ENCODE measurements at regions not wholly inside any gene's neighbourhood (a gene's known extent, or its start where the extent isn't known, plus 50 kb on each side); places are given as distances from the start of the nearest gene placed in this dataset.

- Histone ChIP-seq H2AFZ (ENCODE audit: low read length) (no peak overlapping the region), H3F3A (ENCODE audit: insufficient read depth, low read length) (no peaks in the 10 kb centered on the region), H3K36me3 (ENCODE audit: insufficient read depth, low read length) (no peaks in the 10 kb centered on the region), H3K79me2 (ENCODE audit: insufficient read depth, low read length) (no peaks in the 10 kb centered on the region), H3K4me3 (ENCODE audit: low read depth, low read length, poor library complexity, severe bottlenecking) (no peak overlapping the region), H3K9me3 (ENCODE audit: low read length) (no peaks in the 10 kb centered on the region), H3K4me2 (ENCODE audit: low read length) (no peak overlapping the region), H3K9ac (ENCODE audit: low read length) (no peak overlapping the region), H3K4me1 (ENCODE audit: insufficient read depth, low read length, severe bottlenecking) (no peaks in the 10 kb centered on the region), H3K9me2 (ENCODE audit: low read depth, low read length) (no peaks in the 10 kb centered on the region), H3K27ac (ENCODE audit: low read depth, low read length, poor library complexity, severe bottlenecking) (no peak overlapping the region), H3K27me3 (ENCODE audit: insufficient read depth, low read length) (no peaks in the 10 kb centered on the region), H4K20me1 (ENCODE audit: insufficient read depth, low read length) (no peaks in the 10 kb centered on the region)
- TF ChIP-seq EZH2 (IDR thresholded peaks at IDR 0.05; ENCODE audit: borderline replicate concordance, low read length) = no peak
- TF ChIP-seq, protein P1, sequence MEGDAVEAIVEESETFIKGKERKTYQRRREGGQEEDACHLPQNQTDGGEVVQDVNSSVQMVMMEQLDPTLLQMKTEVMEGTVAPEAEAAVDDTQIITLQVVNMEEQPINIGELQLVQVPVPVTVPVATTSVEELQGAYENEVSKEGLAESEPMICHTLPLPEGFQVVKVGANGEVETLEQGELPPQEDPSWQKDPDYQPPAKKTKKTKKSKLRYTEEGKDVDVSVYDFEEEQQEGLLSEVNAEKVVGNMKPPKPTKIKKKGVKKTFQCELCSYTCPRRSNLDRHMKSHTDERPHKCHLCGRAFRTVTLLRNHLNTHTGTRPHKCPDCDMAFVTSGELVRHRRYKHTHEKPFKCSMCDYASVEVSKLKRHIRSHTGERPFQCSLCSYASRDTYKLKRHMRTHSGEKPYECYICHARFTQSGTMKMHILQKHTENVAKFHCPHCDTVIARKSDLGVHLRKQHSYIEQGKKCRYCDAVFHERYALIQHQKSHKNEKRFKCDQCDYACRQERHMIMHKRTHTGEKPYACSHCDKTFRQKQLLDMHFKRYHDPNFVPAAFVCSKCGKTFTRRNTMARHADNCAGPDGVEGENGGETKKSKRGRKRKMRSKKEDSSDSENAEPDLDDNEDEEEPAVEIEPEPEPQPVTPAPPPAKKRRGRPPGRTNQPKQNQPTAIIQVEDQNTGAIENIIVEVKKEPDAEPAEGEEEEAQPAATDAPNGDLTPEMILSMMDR (IDR thresholded peaks at IDR 0.05; ENCODE audit: low read length) = no peak
Observed at GRCh38 chr2:199692489-199692888, 158.5 kb downstream of the FTCDNL1 start.

- no peak overlapping the region for H3K4me3 ChIP-seq (ENCODE audit: low read depth, low read length, poor library complexity, severe bottlenecking)
- no peaks in the 10 kb centered on the region for H3K4me1 ChIP-seq (ENCODE audit: insufficient read depth, low read length, severe bottlenecking)
- H3K27me3 ChIP-seq (ENCODE audit: insufficient read depth, low read length) = no peaks in the 10 kb centered on the region
- H3K9me2 ChIP-seq (ENCODE audit: low read depth, low read length) = no peaks in the 10 kb centered on the region
- H3K36me3 ChIP-seq (ENCODE audit: insufficient read depth, low read length) = no peaks in the 10 kb centered on the region
- no peaks in the 10 kb centered on the region for H4K20me1 ChIP-seq (ENCODE audit: insufficient read depth, low read length)
- no peaks in the 10 kb centered on the region for H3K9me3 ChIP-seq (ENCODE audit: low read length)
- no peaks in the 10 kb centered on the region for H3K79me2 ChIP-seq (ENCODE audit: insufficient read depth, low read length)
- TF ChIP-seq, protein P1 (IDR thresholded peaks at IDR 0.05; ENCODE audit: low read length) = no peak
- H3F3A ChIP-seq (ENCODE audit: insufficient read depth, low read length) = no peaks in the 10 kb centered on the region
- H3K9ac ChIP-seq (ENCODE audit: low read length) = no peak overlapping the region
- no peak overlapping the region for H3K4me2 ChIP-seq (ENCODE audit: low read length)
- H3K27ac ChIP-seq (ENCODE audit: low read depth, low read length, poor library complexity, severe bottlenecking) = no peak overlapping the region
- no peak overlapping the region for H2AFZ ChIP-seq (ENCODE audit: low read length)
Observed at GRCh38 chr2:199690225-199690624, 160.8 kb downstream of the FTCDNL1 start.

- H3K27ac ChIP-seq (ENCODE audit: low read depth, low read length, poor library complexity, severe bottlenecking) = no peak overlapping the region
- H4K20me1 ChIP-seq (ENCODE audit: insufficient read depth, low read length) = no peaks in the 10 kb centered on the region
- no peak overlapping the region for H3K4me3 ChIP-seq (ENCODE audit: low read depth, low read length, poor library complexity, severe bottlenecking)
- no peak for TF ChIP-seq EZH2 (IDR thresholded peaks at IDR 0.05; ENCODE audit: borderline replicate concordance, low read length)
- TF ChIP-seq, protein P1 (IDR thresholded peaks at IDR 0.05; ENCODE audit: low read length) = no peak
- H3K36me3 ChIP-seq (ENCODE audit: insufficient read depth, low read length) = no peaks in the 10 kb centered on the region
- no peaks in the 10 kb centered on the region for H3K9me3 ChIP-seq (ENCODE audit: low read length)
- H3K4me2 ChIP-seq (ENCODE audit: low read length) = no peak overlapping the region
- H3K4me1 ChIP-seq (ENCODE audit: insufficient read depth, low read length, severe bottlenecking) = no peaks in the 10 kb centered on the region
- H3K79me2 ChIP-seq (ENCODE audit: insufficient read depth, low read length) = no peaks in the 10 kb centered on the region
- H2AFZ ChIP-seq (ENCODE audit: low read length) = no peak overlapping the region
- no peaks in the 10 kb centered on the region for H3K27me3 ChIP-seq (ENCODE audit: insufficient read depth, low read length)
- H3K9me2 ChIP-seq (ENCODE audit: low read depth, low read length) = no peaks in the 10 kb centered on the region
- H3K9ac ChIP-seq (ENCODE audit: low read length) = no peak overlapping the region
- no peaks in the 10 kb centered on the region for H3F3A ChIP-seq (ENCODE audit: insufficient read depth, low read length)
Observed at GRCh38 chr2:199685669-199686068, 165.3 kb downstream of the FTCDNL1 start.

Measured in OCI-LY1 (cell line).